Hepatocyte (in vitro differentiated cells): ENCODE measurements at regions not wholly inside any gene's neighbourhood (a gene's known extent, or its start where the extent isn't known, plus 50 kb on each side); places are given as distances from the start of the nearest gene placed in this dataset.

Experiments
- CTCF ChIP-seq: fragments of 200-600 bp; sonication (generic); IDR thresholded peaks from 2 replicates; pipeline ENCODE4 v1.5.1; 2016; ENCODE audit warnings: antibody characterized with exemption, mild to moderate bottlenecking; ENCODE audit not compliant: poor library complexity
- EZH2 ChIP-seq: fragments of 200-600 bp; sonication (generic); IDR thresholded peaks from 2 replicates; pipeline ENCODE4 v1.6.1; 2016; ENCODE audit warnings: antibody characterized with exemption, mild to moderate bottlenecking, borderline replicate concordance
- EZH2phosphoT487 ChIP-seq: fragments of 200-600 bp; sonication (generic); IDR thresholded peaks from one replicate; pipeline ENCODE4 v1.6.1; 2018; ENCODE audit warnings: antibody characterized with exemption, mild to moderate bottlenecking, low read depth, moderate library complexity; ENCODE audit not compliant: unreplicated experiment, severe bottlenecking

- TF ChIP-seq EZH2phosphoT487: no peak
- TF ChIP-seq EZH2: no peak
- TF ChIP-seq CTCF: no peak
These were observed 201.3 kb upstream of the OSR1 start for GRCh38 chr2:19559596-19560240.
